ENCODE measurements at regions not wholly inside any gene's neighbourhood (a gene's known extent, or its start where the extent isn't known, plus 50 kb on each side); places are given as distances from the start of the nearest gene placed in this dataset.
A peak's percentile ranks its signal among the peaks of the same experiment; 100 is the strongest.

GRCh38 chr13:50078231-50078894, 63.1 kb downstream of the KCNRG start:
- no peak for DNase-seq (ENCODE audit: low read depth)
- peak overlapping the region; percentile 9; the same call in 1 of the 2 replicates for H3K4me3 ChIP-seq (ENCODE audit: control insufficient read depth, low read depth, low read length)
- no peak for TF ChIP-seq CTCF (IDR thresholded peaks at IDR 0.05; ENCODE audit: control insufficient read depth, insufficient read depth, low read depth, low read length, missing control alignments)

DNA sequence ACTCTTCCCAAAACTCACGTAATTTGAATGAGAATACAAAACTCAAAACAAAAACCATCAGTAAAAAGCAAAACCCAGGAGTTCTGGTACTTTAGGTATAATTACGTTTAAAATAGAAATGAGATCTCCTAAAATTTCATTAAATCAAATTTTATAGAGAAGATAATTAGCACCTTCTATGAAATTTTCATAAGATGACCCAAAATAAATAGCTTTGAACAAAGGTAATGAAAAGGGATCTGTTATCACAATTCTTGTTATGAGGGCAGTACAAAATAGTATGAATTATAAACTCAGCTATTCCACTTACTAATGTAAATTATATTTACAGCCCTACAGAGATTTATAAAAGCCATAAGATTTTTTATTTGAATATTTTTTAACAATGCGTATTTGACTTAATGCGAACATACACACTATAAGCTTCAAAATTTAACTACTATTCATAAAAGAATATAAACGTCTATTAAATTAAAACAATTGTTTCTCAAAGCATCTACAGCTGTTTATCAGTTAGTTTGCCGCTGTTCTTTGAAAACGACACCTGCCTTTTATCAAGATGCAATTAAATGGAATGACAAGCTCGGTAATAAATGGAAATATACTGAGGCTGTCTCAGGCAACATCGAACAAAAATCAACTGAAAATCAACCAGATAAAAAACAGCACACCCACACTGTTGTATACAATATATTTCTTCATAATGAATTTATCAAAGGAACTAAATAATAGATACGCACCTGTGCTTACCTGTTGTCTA, 63.8 kb downstream of the KCNRG start:
- H3K4me3 ChIP-seq (ENCODE audit: control insufficient read depth, low read depth, low read length), result peak overlapping the region; percentile 88
- no peak for DNase-seq (ENCODE audit: low read depth)

GRCh38 chr13:50079655-50080202, 64.5 kb downstream of the KCNRG start:
- peak overlapping the region; percentile 88 for H3K4me3 ChIP-seq (ENCODE audit: control insufficient read depth, low read depth, low read length)
- DNase-seq (ENCODE audit: low read depth), result no peak
- no peak for TF ChIP-seq CTCF (IDR thresholded peaks at IDR 0.05; ENCODE audit: control insufficient read depth, insufficient read depth, low read depth, low read length, missing control alignments)

More for the DNA sequence above, 63.8 kb downstream of the KCNRG start:
- no peak for TF ChIP-seq CTCF (IDR thresholded peaks at IDR 0.05; ENCODE audit: control insufficient read depth, insufficient read depth, low read depth, low read length, missing control alignments)

- no peak for TF ChIP-seq CTCF (IDR thresholded peaks at IDR 0.05; ENCODE audit: control insufficient read depth, insufficient read depth, low read depth, low read length, missing control alignments)
- no peak for DNase-seq (ENCODE audit: low read depth)
- H3K4me3 ChIP-seq (ENCODE audit: control insufficient read depth, low read depth, low read length), result peak overlapping the region; percentile 88
Measured at GRCh38 chr13:50080203-50080910, 65.1 kb downstream of the KCNRG start.

DNA sequence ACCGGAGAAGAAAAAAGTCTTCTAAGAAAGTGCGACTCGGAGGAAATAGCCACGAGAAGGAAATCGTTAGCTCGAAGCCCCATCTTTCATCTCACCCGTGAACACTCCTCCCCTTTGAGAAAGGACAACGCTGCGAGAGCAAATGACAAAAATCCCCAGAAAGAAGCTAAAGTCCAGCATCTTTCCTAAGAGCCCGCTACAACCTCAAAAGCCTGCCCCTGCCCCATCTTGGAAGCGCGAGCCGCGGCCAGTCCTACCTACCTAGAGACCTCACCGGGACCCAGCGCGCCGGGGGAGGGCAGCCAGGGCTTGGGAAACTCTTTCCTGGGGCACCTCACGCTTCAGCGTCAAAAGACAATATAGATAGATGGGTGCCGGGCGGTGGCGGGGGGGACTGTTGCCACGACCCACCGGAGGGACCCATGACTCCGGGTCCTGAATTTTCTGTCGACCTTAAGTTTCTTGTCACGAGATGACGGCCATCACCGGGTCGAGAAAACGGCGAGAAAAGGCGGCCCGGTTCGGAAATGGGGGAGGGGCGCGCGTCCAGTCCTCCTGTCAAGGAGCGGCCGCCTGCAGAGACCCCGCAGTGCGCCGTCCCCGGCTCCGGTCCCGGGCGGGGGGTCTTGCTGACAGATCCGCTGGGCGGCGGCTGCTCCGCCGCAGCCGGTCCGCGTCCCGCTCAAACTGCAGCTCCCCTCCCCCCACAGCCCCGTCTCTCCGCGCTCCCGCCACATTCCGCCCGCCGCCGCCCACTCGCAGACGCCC, 65.9 kb downstream of the KCNRG start:
- no peak for DNase-seq (ENCODE audit: low read depth)
- peak overlapping the region; percentile 88 for H3K4me3 ChIP-seq (ENCODE audit: control insufficient read depth, low read depth, low read length)
- TF ChIP-seq CTCF (IDR thresholded peaks at IDR 0.05; ENCODE audit: control insufficient read depth, insufficient read depth, low read depth, low read length, missing control alignments), result no peak

Measured in AG09309 (cell line).